OCI-LY1 (cell line): ENCODE measurements at regions not wholly inside any gene's neighbourhood (a gene's known extent, or its start where the extent isn't known, plus 50 kb on each side); places are given as distances from the start of the nearest gene placed in this dataset.

ENCODE experiments used
- EZH2 ChIP-seq: fragments of 200-600 bp; sonication (generic), shearing (Covaris generic); IDR thresholded peaks from 2 replicates; pipeline ENCODE4 v1.8.0; 2017; ENCODE audit warnings: borderline replicate concordance, mixed run types, mild to moderate bottlenecking, antibody characterized with exemption, low read length, moderate library complexity, mixed read lengths
- TF ChIP-seq, protein P1 (sequence below): fragments of 200-600 bp; sonication (generic), shearing (Covaris generic); IDR thresholded peaks from 2 replicates; pipeline ENCODE4 v1.5.1; 2017; ENCODE audit warnings: mild to moderate bottlenecking, antibody characterized with exemption, low read length, moderate library complexity, mixed read lengths

DNA sequence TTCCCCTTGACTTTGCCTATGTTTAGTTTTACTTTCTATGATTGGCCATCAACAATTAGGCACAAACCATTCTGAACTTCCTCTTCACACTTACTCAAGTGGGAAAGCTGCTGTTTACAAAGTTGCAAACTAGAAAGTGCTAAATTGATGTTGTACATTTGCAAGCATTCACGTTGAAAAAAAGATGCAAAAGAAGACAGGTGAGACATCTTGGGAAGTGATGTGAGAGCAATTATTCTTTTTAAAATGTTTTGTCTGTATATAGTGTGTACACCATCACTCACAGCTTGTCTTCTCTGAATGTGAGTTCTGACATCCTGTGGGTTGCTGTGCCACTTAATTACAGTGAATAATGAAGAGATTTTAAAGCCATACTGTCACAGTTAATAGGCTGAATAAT lies 874.1 kb upstream of the LRATD1 start:
- TF ChIP-seq, protein P1, sequence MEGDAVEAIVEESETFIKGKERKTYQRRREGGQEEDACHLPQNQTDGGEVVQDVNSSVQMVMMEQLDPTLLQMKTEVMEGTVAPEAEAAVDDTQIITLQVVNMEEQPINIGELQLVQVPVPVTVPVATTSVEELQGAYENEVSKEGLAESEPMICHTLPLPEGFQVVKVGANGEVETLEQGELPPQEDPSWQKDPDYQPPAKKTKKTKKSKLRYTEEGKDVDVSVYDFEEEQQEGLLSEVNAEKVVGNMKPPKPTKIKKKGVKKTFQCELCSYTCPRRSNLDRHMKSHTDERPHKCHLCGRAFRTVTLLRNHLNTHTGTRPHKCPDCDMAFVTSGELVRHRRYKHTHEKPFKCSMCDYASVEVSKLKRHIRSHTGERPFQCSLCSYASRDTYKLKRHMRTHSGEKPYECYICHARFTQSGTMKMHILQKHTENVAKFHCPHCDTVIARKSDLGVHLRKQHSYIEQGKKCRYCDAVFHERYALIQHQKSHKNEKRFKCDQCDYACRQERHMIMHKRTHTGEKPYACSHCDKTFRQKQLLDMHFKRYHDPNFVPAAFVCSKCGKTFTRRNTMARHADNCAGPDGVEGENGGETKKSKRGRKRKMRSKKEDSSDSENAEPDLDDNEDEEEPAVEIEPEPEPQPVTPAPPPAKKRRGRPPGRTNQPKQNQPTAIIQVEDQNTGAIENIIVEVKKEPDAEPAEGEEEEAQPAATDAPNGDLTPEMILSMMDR = no peak
- TF ChIP-seq EZH2 = no peak
